GM18867 (cell line): ENCODE measurements at regions not wholly inside any gene's neighbourhood (a gene's known extent, or its start where the extent isn't known, plus 50 kb on each side); places are given as distances from the start of the nearest gene placed in this dataset.
"Not testable (repeated sequence)": the region's sequence is repeated elsewhere in the genome, so short reads cannot be mapped to it uniquely, and the experiment has no call there.

Experiments used
- ATAC-seq: cut with Tn5 transposase; IDR thresholded peaks from one replicate; pipeline ENCODE4 v1.9.1; 2021; ENCODE audit warnings: mild to moderate bottlenecking, moderate library complexity; ENCODE audit not compliant: unreplicated experiment

DNA sequence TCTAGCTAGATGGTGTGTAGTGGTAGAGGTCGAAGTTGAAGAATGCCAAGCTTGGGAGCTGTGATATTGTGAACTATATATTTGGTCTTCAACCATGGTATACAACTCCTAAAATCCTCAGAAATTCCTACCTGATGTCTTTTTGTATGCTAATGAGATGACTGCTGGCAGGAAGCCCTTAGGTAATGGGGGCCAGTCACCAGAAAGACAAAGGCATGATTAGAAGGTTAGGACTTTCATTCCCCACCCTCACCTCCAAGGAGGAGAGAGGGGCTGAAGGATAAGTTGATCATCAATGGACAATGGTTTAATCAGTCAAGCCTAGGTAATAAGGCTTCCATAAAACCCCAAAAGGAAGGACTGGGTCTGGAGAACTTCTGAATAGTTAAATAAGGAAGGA, 285.7 kb upstream of the POU5F2 start:
- no peak for ATAC-seq

DNA sequence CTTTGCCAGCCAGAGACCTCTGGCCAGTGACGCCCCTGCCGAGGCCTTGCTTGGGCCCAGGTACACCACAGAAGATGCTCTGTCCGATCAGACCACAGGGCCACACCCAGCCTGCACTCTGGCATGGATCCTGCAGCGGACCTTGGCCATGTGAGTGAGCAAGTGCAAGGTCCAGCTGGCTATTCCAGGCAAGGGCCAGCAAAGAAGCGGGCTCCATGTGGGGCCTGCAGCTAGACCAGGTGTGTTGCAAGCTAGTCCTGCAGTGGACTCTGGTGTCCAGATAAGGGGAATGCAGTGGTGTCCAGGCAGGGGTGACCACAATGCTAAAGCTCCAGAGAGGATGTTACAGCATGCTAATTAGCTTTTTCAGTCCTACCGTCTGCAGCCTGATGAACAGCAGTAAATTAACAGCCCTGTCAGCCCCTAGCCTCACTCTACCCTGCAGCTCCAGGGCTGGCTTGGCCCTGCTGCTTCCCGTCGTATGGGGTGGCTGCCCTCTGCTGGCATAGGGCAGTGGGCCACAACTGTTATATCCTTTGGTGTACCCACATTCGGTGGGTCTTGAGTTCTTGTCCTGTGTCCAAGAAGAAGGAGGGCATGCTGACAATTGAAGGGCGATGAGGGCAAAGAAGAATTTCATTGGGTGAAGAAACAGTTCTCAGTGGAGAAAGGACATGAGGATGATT, 284.5 kb upstream of the POU5F2 start:
- ATAC-seq: no peak

DNA sequence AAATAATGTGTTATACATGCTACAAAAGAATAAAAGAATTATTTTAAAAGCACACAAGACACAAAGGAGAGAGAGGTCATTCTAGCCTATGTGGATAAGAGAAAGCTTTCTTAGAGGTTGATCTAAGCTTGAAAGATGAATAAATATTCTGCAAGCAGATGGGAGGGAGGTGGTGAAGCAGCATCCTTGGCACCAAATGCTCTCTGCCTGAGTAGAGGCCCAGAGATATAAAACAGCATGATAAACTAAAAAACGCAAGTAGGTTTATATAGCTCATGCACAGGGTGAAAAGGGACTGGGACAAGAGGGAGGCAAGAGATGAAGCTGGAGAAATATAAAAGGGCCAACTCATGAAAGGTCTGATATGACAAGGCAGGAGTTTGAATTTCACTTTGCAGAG, 283.2 kb upstream of the POU5F2 start:
- no peak for ATAC-seq

DNA sequence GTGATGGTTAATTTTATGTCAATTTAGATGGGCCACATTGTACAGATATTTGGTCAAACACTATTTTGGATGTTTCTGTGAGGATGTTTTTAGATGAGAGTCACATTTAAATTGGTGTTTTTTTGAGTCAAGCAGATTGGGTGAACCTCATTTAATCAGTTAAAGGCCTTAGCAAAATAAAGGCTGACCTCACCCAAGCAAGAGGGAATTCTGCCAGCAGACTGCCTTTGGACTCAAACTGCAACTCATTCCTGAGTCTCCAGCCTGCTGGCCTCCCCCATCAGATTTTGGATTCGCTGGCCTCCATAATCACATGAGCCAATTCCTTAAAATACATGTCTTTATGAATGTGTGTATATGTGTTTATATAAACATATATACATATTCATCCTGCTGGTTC, 282.7 kb upstream of the POU5F2 start:
- ATAC-seq: no peak

DNA sequence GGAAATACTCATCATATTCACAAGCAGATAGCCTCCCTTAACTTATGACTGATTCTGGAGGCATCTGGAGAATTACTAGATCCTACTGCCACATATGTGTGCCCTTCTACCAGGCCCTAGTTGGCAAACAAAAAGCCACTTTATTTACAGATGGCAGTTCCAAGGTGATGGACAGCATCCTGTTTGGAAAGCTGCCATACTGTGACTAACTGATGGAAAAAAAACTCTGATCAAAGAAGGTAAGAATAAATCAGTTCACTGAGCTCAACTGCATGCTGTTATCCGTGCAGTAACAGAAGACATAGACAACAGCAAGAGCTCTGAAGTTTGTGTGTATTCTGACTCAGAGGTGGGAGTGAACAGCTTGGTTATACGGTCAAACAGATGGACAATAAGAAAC, 279.8 kb upstream of the POU5F2 start:
- ATAC-seq: no peak

DNA sequence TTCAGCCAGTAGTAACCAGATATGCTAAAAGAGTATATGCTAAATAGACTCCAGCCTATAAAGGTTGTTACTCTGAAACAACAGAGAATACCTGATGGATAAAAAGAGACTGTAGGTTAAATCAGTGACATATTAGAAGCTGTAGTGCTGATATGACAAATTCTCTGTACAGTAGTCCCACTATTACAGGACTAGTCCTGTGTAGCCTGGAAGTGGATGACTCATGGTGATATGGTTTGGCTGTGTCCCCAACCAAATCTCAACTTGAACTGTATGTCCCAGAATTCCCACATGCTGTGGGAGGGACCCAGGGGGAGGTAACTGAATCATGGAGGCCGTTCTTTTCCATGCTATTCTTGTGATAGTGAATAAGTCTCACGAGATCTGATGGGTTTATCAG, 276.2 kb upstream of the POU5F2 start:
- ATAC-seq: no peak

DNA sequence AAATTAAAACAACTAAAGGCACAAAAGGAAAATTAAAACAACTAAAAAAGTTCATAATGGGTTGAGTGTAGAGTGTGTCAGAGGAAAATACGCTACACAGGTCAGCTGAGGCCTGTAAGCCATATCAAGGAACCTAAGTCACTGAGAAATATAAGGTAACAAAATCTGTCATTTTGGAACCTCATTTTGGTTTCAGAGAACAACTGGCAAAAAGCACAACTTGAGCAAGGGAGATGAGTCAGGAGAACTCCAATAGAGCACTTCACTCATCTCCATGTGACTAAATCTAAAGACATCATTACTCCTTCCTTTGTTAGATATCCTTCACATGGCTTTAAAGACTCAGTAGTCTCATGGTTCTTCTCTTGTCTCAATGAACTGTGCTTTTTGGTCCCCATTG, 269.4 kb upstream of the POU5F2 start:
- no peak for ATAC-seq

DNA sequence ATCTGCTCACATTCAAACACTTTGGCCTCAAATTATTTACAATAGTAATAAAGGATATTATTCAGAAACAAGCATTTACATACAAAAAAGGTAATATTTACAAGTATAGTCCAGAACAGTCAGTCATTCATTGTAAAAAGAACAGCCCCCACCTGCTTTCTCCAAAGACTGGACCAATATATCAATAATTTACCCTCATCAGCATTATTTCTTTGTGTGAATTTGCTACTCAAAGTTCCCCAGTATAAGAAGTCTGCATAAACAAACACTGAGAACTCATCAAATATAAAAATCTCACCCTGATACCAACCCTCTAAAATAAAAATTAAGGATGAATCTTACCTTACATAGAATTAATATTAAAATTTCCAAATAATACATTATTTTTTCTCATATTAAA, 267.8 kb upstream of the POU5F2 start:
- ATAC-seq: no peak

DNA sequence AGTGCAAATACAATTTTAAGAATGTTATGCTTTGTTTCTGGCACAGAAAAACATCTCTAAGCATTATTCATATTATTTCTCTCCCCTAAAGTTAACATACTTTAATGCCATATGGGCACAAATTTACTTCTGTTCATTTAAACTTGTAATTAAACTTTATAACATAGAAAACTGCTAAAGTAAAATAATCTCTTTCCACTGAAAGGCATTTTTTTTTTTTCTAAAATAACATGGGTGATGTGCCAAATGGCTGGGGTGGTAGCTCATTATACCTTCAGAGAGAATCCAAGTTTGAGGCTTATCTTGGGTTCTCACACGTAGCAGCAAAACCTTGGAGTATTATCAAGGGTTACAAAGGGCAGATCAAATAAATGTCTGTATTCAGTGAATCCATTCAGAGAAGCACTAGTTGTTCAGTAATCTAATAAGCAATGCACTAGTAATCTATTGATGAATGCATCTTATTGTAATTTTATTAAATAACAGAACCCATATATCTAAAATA, 257.6 kb upstream of the POU5F2 start:
- ATAC-seq: no peak

DNA sequence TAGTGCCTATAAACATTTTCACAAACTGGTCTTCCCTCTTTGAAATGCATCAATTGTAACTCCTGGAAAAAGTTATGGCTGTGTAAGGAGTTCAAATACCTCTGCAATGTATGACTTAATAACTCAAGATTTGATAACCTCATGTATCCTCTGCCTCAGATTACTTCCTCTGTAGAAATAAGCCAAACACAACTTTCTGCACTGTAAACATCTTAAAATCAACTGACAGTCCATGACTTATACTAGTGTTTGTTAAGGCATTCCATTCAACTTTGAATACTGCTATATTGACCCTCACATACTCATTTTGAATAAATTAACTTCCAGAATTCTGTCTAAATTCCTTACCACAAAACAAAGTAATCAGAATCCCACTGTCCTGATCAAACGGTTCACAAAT, 256.2 kb upstream of the POU5F2 start:
- no peak for ATAC-seq

DNA sequence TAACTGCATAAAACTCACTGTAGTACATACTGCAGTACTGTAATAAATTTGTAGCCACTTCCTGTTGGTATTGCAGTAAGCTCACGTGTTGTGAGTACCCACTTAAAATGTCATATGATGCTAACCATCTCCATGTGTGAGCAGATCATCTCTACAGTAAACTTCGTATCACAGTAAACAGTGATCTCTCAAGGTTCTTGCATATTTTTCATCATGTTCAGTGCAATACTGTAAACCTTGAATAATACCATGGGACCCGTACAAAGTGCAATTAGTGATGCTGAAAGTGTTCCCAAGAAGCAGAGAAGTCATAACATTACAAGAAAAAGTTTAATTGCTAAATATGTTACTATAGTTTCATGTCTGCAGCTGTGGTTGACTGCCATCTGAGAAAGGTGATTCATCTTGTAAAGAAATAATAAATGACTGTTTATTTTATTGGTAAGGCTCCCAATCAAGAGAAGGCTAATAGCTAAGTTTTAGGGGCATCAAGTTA, 253.8 kb upstream of the POU5F2 start:
- ATAC-seq: peak; percentile 73

DNA sequence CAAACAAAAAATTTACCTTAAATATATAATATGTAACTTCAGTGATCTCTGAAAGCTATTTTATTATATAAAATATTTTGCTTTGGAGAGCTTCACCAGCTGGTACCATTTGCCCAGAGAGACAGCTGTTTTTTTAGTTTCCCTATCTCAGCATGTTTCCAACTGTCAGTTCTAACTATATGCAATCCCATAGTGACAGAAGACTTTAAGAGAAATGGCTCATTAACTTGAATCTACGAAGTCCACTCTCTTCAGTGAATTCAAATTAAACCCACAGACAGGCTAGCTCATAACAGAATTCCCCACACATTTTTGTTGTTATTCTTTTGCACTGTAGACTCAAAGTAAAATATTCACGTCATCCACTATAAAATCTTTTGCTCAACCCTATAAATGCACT, 251.8 kb upstream of the POU5F2 start:
- no peak for ATAC-seq

DNA sequence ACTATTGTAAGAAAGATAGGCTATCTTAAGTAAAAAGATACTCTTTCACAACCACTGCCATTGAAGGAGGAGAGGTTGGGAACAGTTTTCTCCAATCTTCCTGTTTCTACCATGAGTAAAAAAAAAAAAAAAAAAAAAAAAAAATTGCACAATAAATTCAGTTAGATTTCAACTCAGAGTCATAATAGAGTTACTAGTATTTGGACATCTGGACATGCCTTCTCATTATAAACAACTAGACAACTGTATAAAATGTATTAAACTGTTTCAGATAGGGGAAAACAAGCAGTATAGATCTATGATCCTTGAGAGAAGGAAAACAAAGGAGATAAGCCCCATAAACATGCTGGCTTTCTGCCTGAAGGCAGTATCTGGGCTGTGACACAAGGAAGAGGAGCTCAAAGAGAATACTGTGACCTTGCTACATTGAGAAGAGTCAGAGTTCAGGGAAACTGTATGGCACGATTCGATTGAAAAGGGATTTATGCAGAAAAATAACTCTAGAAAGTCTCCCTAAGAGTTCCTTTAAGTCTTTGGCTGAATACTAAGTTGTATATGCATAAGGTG, 249.2 kb upstream of the POU5F2 start:
- no peak for ATAC-seq

DNA sequence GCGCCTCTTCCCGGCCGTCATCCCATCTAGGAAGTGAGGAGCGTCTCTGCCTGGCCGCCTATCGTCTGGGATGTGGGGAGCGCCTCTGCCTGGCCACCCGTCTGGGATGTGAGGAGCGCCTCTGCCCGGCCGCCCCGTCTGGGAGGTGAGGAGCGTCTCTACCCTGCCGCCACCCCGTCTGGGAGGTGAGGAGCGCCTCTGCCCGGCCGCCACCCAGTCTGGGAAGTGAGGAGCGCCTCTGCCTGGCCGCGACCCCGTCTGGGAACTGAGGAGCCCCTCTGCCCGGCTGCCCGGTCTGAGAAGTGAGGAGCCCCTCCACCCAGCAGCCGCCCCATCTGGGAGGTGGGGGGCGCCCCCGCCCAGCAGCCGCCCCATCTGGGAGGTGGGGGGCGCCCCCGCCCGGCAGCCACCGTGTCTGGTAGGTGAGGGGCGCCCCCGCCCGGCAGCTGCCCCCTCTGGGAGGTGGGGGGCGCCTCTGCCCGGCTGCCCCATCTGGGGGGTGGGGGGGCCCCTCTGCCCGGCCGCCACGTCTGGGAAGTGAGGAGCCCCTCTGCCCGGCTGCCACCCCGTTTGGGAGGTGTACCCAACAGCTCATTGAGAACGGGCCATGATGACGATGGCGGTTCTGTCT, 244.7 kb upstream of the POU5F2 start:
- ATAC-seq: not testable (repeated sequence)

DNA sequence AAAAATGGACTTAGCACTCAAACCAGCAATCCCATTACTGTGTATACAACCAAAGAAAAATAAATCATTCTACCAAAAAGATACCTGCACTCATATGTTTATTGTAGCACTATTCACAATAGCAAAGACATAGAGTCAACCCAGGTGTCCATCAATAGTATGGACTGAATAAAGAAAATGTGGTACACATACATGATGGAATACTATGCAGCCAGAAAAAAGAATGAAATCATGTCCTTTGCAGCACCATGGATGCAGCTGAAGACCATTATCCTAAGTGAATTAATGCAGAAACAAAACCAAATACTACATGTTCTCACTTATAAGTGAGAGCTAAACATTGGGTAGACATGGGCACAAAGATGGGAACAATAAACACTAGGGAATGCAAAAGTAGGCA, 236.8 kb upstream of the POU5F2 start:
- ATAC-seq: no peak

DNA sequence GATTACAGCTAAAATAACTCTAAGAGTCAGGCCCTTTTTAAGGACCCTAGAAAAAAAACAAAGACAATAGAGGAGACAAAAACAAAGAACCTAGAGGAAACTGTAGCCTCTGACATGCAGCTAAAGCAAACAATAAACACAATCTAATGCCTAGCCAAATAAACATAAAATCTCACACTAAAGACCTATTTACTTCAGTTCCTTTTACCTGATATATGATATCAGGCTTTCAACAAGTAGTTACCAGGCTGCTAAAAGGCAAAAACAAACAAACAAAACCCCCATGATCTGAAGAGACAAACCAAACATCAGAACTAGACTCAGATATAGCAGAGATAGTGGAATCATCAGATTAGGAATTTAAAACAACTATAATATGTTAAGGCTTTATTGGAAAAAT, 226.5 kb upstream of the POU5F2 start:
- ATAC-seq: no peak

DNA sequence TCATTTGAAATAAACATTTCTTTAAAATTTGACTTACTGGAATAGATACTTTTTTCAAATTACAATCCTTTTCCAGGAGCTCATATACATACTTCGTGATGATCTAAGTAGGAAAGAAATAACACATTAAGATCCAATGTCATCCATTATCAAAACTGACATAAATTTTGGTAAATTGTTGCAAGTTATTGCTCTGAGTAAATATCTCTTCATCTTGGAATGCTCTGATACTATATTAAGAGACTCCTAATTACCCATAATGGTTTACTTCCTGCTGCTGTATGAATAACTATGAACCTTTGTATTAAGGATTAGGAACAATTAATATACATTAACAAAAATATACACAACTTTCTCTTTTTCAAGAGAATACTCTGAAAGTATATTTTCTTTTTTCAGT, 223.0 kb upstream of the POU5F2 start:
- no peak for ATAC-seq

DNA sequence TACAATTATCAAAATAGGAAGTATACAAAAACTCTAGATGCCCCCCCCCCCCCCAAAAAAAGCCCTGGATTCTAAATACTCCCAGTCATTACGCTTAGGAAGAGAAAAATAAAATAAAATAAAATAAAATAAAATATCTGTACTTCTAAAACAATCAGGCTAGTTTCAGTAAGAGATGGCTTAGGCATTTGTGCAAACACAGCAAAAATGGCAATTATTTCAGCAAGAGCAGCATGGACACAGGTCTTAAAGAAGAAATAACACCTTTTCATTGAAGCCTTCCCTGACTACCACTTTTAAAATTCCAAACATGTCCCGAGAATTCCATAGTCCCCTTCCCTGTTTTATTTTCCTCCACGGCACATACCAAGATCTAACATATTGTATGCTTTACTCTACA, 218.6 kb upstream of the POU5F2 start:
- ATAC-seq: no peak

DNA sequence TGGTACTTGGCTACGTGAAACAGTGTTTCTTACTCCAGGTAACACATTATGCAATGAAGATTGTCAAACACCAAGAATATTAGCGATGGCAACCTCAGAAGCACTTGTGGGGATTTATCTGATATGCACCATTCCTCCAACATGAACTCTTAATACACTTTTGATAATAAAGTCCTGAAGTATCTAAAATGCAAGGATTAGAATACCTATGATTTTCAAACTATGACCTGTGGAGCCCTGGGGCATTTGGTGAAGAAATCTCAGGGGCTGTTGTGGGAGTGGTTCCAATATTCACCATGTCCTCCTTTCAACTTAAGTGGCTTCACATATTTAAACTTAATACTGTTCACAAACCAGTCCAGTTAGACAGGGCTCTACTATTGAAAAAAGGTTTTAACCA, 214.6 kb upstream of the POU5F2 start:
- no peak for ATAC-seq

DNA sequence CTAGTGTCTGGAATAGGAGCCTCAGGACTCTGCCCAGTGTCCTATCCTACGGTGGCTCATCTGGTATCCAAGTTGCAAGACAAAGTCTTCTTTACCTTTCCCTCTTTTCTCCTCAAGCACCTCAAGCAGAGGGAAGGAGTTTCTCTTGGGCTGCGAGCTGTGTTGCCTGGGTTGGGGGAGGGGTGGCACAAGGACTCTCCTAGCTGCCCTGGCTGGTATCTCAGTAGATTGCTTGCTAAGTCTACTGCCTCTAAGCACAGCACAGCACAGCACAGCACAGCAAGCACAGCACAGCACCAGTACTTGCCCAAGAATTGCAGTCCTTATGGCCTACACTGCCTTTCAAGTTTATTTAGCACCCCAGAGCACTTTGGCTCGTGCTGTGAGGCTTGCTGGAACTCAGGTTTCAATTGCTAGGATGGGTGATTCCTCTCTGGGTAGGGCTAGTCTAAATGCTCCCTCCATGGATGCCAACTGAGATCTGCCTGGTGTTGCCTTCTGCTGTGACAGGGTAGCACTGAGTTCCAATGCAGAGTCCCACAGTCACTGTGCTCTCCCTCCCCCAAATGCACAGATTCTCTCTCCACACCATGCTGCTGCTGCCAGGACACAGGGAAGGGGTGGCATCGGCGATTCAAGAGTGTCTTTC, 213.1 kb upstream of the POU5F2 start:
- ATAC-seq: no peak

DNA sequence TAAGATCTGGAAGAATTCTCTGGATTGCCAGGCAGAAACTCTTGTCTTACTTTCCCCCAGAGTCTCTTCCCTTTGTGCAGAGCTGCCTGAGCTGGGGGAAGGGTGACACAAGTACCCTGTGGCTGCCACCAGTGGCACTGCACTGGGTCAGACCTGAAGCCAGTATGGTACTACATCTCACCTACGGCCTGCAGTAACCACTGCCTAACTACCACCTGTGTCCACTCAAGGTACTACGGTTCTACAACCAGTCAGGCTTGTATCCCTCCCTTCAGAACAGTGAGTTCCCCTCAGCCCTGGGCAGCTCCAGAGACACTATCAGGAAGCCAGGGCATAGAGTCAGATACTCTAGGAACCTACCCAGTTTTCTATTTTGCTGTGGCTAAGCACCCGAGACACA, 212.0 kb upstream of the POU5F2 start:
- no peak for ATAC-seq

DNA sequence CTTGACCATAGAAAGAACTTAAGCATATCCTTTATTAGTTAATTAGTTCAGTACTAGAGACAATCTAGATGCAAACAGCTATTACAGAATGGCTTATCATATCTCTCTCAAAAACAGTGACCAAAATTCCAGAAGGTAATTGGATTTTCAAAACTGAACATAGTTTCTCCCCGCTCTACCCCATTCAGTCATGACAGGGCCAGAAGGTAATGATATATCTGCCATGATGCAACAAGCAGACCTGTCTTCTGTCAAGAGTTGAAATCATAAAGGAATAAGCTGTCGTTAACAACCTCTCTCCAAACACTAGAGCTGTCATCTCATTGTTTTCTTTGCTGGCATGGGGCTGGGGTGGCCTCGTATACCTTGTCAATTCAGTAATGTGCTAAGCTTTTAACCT, 200.5 kb upstream of the POU5F2 start:
- no peak for ATAC-seq
